ENCODE measurements at regions not wholly inside any gene's neighbourhood (a gene's known extent, or its start where the extent isn't known, plus 50 kb on each side); places are given as distances from the start of the nearest gene placed in this dataset.

DNA sequence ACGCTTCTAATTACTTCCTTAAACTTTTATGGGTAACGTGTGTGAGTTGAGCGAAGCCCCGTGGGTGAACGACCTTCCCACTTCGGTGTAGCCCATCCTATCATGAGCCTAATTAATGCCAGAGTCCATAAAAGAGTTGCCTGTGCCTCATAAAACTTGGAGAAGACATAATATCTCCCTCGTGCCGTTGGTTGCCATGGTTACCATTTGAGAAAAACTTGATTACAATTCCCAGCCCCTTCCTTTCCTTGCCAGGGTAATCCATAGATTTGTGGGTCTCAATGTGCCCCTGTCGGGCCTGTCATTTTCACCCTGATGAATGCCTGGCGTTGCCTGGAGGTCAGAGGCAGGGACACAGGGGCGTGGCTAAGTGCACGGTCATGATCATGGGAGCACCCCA lies 127.1 kb downstream of the GLRX3 start:
- Histone ChIP-seq H2AFZ (ENCODE audit: control insufficient read depth, low read length) (no peak overlapping the region), H3K9ac (ENCODE audit: control insufficient read depth, extremely low read depth, insufficient read depth, low read length) (no peak overlapping the region), H3K4me3 (ENCODE audit: control insufficient read depth in 2 of 3, extremely low read depth in 1 of 3, insufficient read depth in 2 of 3, low read depth in 1 of 3, low read length in 3 of 3) (no peak overlapping the region), H3K27ac (ENCODE audit: control insufficient read depth, insufficient read depth, low read length) (no peak overlapping the region), H3K4me2 (ENCODE audit: control insufficient read depth, extremely low read depth, insufficient read depth, low read depth, low read length) (no peak overlapping the region), H3K9me3 (ENCODE audit: control insufficient read depth, low read depth, low read length) (peaks cover 11% of the 10 kb centered on the region), H3K79me2 (ENCODE audit: control insufficient read depth, insufficient read depth, low read length) (no peaks in the 10 kb centered on the region), H3K36me3 (ENCODE audit: control insufficient read depth in 2 of 2, extremely low read depth in 1 of 2, insufficient read depth in 2 of 2, low read length in 2 of 2) (peaks cover 0 to 1% of the 10 kb centered on the region in 2 experiments), H4K20me1 (ENCODE audit: control insufficient read depth, extremely low read depth, insufficient read depth, low read length) (no peaks in the 10 kb centered on the region), H3K27me3 (ENCODE audit: control insufficient read depth, extremely low read depth, insufficient read depth, low read length) (no peaks in the 10 kb centered on the region), H3K9me1 (ENCODE audit: control insufficient read depth, extremely low read depth, insufficient read depth, low read length) (no peaks in the 10 kb centered on the region), H3K4me1 (ENCODE audit: control insufficient read depth, extremely low read depth, insufficient read depth, low read length) (no peaks in the 10 kb centered on the region)
- dilution Hi-C loops (cut with MboI; ENCODE audit: extremely low pct_ligation_motif_present, low sequenced_read_pairs), result no loop called here
- FAIRE-seq (no peak), DNase-seq (ENCODE audit: low read depth, low spot score) (no peak)
- TF ChIP-seq CTCF (optimal IDR thresholded peaks at IDR 0.05 in 1 of 3, IDR thresholded peaks at IDR 0.05 in 1 of 3, conservative IDR thresholded peaks at IDR 0.05 in 1 of 3; ENCODE audit: extremely low read depth in 1 of 3, insufficient read depth in 2 of 3, low read length in 3 of 3), result no peak
- TF ChIP-seq EZH2 (IDR thresholded peaks at IDR 0.05; ENCODE audit: low read length), result no peak

DNA sequence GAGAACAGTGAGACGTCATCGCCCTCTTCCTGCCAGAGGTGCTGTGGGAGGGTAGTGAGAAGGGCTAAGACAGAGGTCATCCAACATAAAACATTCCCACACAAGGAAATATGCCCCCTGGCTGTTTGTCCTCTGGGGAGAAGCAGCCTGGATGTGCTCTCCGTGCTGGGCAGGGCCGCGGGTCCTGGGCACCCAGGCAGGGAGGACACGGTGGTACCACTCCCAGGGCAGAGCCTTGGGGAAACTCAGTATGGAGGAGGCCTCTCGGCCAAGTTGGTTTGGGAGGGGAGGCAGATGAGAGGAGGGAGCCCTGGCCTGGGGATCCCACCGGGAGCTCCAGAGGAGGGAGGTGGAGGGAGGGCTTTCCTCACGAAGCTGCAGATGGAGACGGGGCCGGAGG lies 129.4 kb downstream of the GLRX3 start:
- no peak overlapping the region for H3K9ac ChIP-seq (ENCODE audit: control insufficient read depth, extremely low read depth, insufficient read depth, low read length)
- H3K79me2 ChIP-seq (ENCODE audit: control insufficient read depth, insufficient read depth, low read length), result no peaks in the 10 kb centered on the region
- H3K4me3 ChIP-seq (ENCODE audit: control insufficient read depth in 2 of 3, extremely low read depth in 1 of 3, insufficient read depth in 2 of 3, low read depth in 1 of 3, low read length in 3 of 3), result no peak overlapping the region
- H3K27me3 ChIP-seq (ENCODE audit: control insufficient read depth, extremely low read depth, insufficient read depth, low read length), result no peaks in the 10 kb centered on the region
- no peaks in the 10 kb centered on the region for H3K9me1 ChIP-seq (ENCODE audit: control insufficient read depth, extremely low read depth, insufficient read depth, low read length)
- FAIRE-seq (no peak), DNase-seq (ENCODE audit: low read depth, low spot score) (no peak)
- no peaks in the 10 kb centered on the region for H3K36me3 ChIP-seq (ENCODE audit: control insufficient read depth in 2 of 2, extremely low read depth in 1 of 2, insufficient read depth in 2 of 2, low read length in 2 of 2)
- dilution Hi-C loops (cut with MboI; ENCODE audit: extremely low pct_ligation_motif_present, low sequenced_read_pairs), result no loop called here
- TF ChIP-seq EZH2 (IDR thresholded peaks at IDR 0.05; ENCODE audit: low read length) (no peak), CTCF (optimal IDR thresholded peaks at IDR 0.05 in 1 of 3, IDR thresholded peaks at IDR 0.05 in 1 of 3, conservative IDR thresholded peaks at IDR 0.05 in 1 of 3; ENCODE audit: extremely low read depth in 1 of 3, insufficient read depth in 2 of 3, low read length in 3 of 3) (no peak)
- H3K9me3 ChIP-seq (ENCODE audit: control insufficient read depth, low read depth, low read length), result peaks cover 11% of the 10 kb centered on the region
- no peak overlapping the region for H2AFZ ChIP-seq (ENCODE audit: control insufficient read depth, low read length)
- H3K4me2 ChIP-seq (ENCODE audit: control insufficient read depth, extremely low read depth, insufficient read depth, low read depth, low read length), result no peak overlapping the region
- no peaks in the 10 kb centered on the region for H4K20me1 ChIP-seq (ENCODE audit: control insufficient read depth, extremely low read depth, insufficient read depth, low read length)
- no peaks in the 10 kb centered on the region for H3K4me1 ChIP-seq (ENCODE audit: control insufficient read depth, extremely low read depth, insufficient read depth, low read length)
- H3K27ac ChIP-seq (ENCODE audit: control insufficient read depth, insufficient read depth, low read length), result no peak overlapping the region
